Progenitor cell of endocrine pancreas (in vitro differentiated cells): ENCODE measurements at regions not wholly inside any gene's neighbourhood (a gene's known extent, or its start where the extent isn't known, plus 50 kb on each side); places are given as distances from the start of the nearest gene placed in this dataset.

Source experiments
- DNase-seq: peaks from one replicate; pipeline ENCODE4 v3.0.0; 2021; ENCODE audit warnings: low spot score; ENCODE audit not compliant: unreplicated experiment
- H3K27ac Mint-ChIP-seq: 2 replicates; pipeline ENCODE4 v1.8.0; 2021; ENCODE audit warnings: mild to moderate bottlenecking, moderate library complexity, mixed read lengths
- H3K27me3 Mint-ChIP-seq: 2 replicates; pipeline ENCODE4 v1.8.0; 2021; ENCODE audit warnings: mixed read lengths
- H3K36me3 Mint-ChIP-seq: 2 replicates; pipeline ENCODE4 v1.8.0; 2022; ENCODE audit warnings: mixed read lengths; ENCODE audit not compliant: insufficient read depth
- H3K4me1 Mint-ChIP-seq: 2 replicates; pipeline ENCODE4 v1.8.0; 2021; ENCODE audit warnings: low read depth, mixed read lengths
- H3K4me3 Mint-ChIP-seq: 2 replicates; pipeline ENCODE4 v1.8.0; 2021; ENCODE audit warnings: low read depth, mild to moderate bottlenecking, moderate library complexity, mixed read lengths
- H3K9me3 Mint-ChIP-seq: 2 replicates; pipeline ENCODE4 v1.8.0; 2021; ENCODE audit warnings: low read depth, mixed read lengths
- TF ChIP-seq, protein P1 (sequence below): fragments of 200-600 bp; sonication (generic); IDR thresholded peaks from one replicate; pipeline ENCODE4 v1.5.0; 2021; ENCODE audit warnings: antibody characterized with exemption, mild to moderate bottlenecking; ENCODE audit not compliant: unreplicated experiment

DNA sequence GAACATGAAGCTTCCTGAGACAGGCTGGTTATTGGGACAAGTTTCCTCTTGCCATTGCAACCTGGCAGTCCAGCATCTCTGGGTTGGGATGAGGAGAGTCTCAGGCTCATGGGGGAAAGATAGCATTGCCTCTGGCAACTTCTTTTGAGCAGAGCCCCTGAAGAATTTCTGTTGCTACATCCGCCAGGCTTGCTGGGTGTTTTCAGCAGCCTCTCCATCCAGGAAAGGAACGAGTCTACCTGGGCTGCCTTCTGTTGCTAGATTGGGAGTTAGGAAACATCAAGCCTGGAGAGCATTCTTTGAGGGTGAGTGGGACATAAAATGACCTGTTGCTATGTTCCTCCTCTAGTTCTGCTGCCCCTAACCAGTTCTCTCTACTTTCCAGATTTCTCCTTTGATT is 313.5 kb downstream of the RFPL4B start:
- TF ChIP-seq, protein P1, sequence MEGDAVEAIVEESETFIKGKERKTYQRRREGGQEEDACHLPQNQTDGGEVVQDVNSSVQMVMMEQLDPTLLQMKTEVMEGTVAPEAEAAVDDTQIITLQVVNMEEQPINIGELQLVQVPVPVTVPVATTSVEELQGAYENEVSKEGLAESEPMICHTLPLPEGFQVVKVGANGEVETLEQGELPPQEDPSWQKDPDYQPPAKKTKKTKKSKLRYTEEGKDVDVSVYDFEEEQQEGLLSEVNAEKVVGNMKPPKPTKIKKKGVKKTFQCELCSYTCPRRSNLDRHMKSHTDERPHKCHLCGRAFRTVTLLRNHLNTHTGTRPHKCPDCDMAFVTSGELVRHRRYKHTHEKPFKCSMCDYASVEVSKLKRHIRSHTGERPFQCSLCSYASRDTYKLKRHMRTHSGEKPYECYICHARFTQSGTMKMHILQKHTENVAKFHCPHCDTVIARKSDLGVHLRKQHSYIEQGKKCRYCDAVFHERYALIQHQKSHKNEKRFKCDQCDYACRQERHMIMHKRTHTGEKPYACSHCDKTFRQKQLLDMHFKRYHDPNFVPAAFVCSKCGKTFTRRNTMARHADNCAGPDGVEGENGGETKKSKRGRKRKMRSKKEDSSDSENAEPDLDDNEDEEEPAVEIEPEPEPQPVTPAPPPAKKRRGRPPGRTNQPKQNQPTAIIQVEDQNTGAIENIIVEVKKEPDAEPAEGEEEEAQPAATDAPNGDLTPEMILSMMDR, result no peak
- no peaks in the 10 kb centered on the region for H3K4me1 Mint-ChIP-seq
- H3K9me3 Mint-ChIP-seq, result no peaks in the 10 kb centered on the region
- no peak overlapping the region for H3K27ac Mint-ChIP-seq
- H3K4me3 Mint-ChIP-seq, result no peak overlapping the region
- DNase-seq, result no peak
- peaks cover 5% of the 10 kb centered on the region for H3K27me3 Mint-ChIP-seq
- no peaks in the 10 kb centered on the region for H3K36me3 Mint-ChIP-seq

DNA sequence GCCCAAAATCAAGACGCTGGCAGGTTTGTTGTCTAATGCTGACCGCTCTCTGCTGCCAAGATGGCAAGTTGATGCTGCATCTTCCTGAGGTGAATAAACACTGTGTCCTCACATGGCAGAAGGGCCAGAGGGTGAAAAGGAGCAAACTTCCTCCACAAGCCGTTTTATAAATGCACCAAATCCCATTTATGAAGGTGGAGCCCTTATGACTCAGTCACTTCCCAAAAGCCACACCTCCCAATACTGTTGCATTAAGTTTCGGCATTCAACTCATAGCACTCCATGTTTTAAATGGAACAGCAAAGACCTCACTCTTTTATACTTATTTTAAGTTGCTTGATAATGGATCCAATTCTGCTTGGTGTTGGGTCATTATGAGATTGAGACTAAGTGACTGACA is 316.6 kb downstream of the RFPL4B start:
- Mint-ChIP-seq H3K27me3 (peaks cover 8% of the 10 kb centered on the region), H3K9me3 (no peaks in the 10 kb centered on the region), H3K27ac (no peak overlapping the region), H3K36me3 (no peaks in the 10 kb centered on the region), H3K4me1 (no peaks in the 10 kb centered on the region), H3K4me3 (no peak overlapping the region)
- no peak for DNase-seq
- TF ChIP-seq, protein P1, result no peak

DNA sequence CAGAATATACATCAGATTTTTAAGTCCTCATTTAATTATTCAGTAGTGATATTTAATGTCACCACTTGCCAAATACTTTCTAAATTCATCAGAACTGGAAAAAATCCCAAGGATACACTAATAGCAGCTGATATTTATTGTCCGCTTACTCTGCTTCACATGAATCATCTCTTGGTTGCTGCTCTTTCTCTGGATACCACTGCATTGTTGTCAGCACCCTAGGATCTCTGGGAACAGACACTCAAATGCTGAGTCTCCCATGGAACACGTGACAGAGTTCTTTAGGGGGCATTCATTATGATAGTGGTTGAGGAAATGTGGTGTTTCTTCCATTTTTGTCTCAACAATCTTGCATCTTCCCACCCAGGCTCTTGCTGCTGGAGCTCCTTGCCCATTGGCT is 318.0 kb downstream of the RFPL4B start:
- no peak overlapping the region for H3K27ac Mint-ChIP-seq
- no peaks in the 10 kb centered on the region for H3K4me1 Mint-ChIP-seq
- DNase-seq, result no peak
- TF ChIP-seq, protein P1, result no peak
- peaks cover 8% of the 10 kb centered on the region for H3K27me3 Mint-ChIP-seq
- no peaks in the 10 kb centered on the region for H3K9me3 Mint-ChIP-seq
- H3K4me3 Mint-ChIP-seq, result no peak overlapping the region
- no peaks in the 10 kb centered on the region for H3K36me3 Mint-ChIP-seq

DNA sequence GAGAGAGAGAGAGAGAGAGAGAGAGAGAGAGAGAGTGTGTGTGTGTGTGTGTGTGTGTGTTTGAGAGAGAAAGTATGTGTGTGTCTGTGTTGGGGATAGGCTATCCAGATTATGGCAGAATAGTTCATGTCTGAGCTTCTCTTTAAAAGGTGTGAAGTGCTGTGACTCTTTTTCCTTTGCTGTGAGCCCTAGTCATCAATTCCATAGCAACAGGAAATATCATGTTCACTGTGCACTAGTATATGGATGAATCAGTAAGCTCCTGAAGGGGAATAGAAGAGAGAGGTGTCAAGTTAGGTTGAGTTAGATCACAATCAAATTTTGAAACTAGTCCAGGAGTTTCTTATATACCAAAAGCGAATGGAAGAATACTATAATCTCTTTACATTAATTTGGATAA is 318.7 kb downstream of the RFPL4B start:
- Mint-ChIP-seq H3K9me3 (no peaks in the 10 kb centered on the region), H3K4me1 (no peaks in the 10 kb centered on the region), H3K27me3 (peaks cover 8% of the 10 kb centered on the region), H3K27ac (no peak overlapping the region), H3K36me3 (no peaks in the 10 kb centered on the region), H3K4me3 (no peak overlapping the region)
- DNase-seq, result no peak
- TF ChIP-seq, protein P1, result no peak

DNA sequence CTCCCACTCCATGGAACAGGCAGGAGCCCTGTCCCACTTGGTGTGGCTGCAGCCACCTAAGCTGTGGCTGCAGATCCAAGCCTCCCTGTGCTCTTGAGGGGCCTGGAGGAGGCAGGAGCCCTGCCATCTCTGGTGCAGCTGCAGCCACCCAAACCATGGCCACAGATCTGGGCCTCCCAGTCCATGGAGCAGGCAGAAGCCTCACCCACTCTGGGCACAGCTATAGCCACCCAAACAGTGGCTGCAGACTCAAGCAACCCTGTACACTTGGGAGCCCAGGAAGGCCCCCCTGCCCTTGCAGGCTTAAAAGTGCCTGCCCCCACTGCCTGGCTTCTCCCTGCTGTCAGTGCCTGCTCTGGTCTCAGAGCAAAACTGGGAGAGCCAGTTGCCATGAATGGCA is 320.3 kb downstream of the RFPL4B start:
- no peaks in the 10 kb centered on the region for H3K9me3 Mint-ChIP-seq
- TF ChIP-seq, protein P1, result no peak
- H3K4me1 Mint-ChIP-seq, result no peaks in the 10 kb centered on the region
- no peak overlapping the region for H3K4me3 Mint-ChIP-seq
- H3K27me3 Mint-ChIP-seq, result peaks cover 8% of the 10 kb centered on the region
- no peak overlapping the region for H3K27ac Mint-ChIP-seq
- no peaks in the 10 kb centered on the region for H3K36me3 Mint-ChIP-seq
- no peak for DNase-seq
